HG03378 (cell line): ENCODE measurements at regions not wholly inside any gene's neighbourhood (a gene's known extent, or its start where the extent isn't known, plus 50 kb on each side); places are given as distances from the start of the nearest gene placed in this dataset.
"Not testable (repeated sequence)": the region's sequence is repeated elsewhere in the genome, so short reads cannot be mapped to it uniquely, and the experiment has no call there.

Experiments used
- ATAC-seq: cut with Tn5 transposase; IDR thresholded peaks from one replicate; pipeline ENCODE4 v1.9.1; 2021; ENCODE audit warnings: mild to moderate bottlenecking, moderate library complexity; ENCODE audit not compliant: unreplicated experiment

GRCh38 chr12:128077211-128077916 is 189.6 kb upstream of the TMEM132C start:
- ATAC-seq, result no peak

- ATAC-seq, result no peak
These were observed 189.1 kb upstream of the TMEM132C start for GRCh38 chr12:128077917-128078298.

GRCh38 chr12:128078301-128078971 is 188.5 kb upstream of the TMEM132C start:
- ATAC-seq, result no peak

GRCh38 chr12:128079446-128079845 is 187.5 kb upstream of the TMEM132C start:
- no peak for ATAC-seq

GRCh38 chr12:128083132-128083729 is 183.7 kb upstream of the TMEM132C start:
- ATAC-seq, result no peak

GRCh38 chr12:128088926-128089325 is 178.0 kb upstream of the TMEM132C start:
- ATAC-seq, result no peak

- ATAC-seq, result no peak
These were observed 177.0 kb upstream of the TMEM132C start for GRCh38 chr12:128089961-128090360.

GRCh38 chr12:128091101-128091720 is 175.8 kb upstream of the TMEM132C start:
- ATAC-seq, result no peak

GRCh38 chr12:128091951-128092382 is 175.0 kb upstream of the TMEM132C start:
- ATAC-seq, result no peak

- ATAC-seq, result no peak
These were observed 168.2 kb upstream of the TMEM132C start for GRCh38 chr12:128098730-128099129.

- ATAC-seq, result no peak
These were observed 163.8 kb upstream of the TMEM132C start for GRCh38 chr12:128103152-128103551.

- ATAC-seq, result no peak
These were observed 157.7 kb upstream of the TMEM132C start for GRCh38 chr12:128109236-128109635.

GRCh38 chr12:128109636-128110035 is 157.3 kb upstream of the TMEM132C start:
- no peak for ATAC-seq

GRCh38 chr12:128111333-128111732 is 155.6 kb upstream of the TMEM132C start:
- ATAC-seq, result no peak

- no peak for ATAC-seq
These were observed 155.0 kb upstream of the TMEM132C start for GRCh38 chr12:128111951-128112350.

- ATAC-seq, result not testable (repeated sequence)
These were observed 153.7 kb upstream of the TMEM132C start for GRCh38 chr12:128113250-128113649.

GRCh38 chr12:128114485-128114884 is 152.5 kb upstream of the TMEM132C start:
- ATAC-seq, result no peak

- no peak for ATAC-seq
These were observed 150.4 kb upstream of the TMEM132C start for GRCh38 chr12:128116537-128116936.

GRCh38 chr12:128120035-128120434 is 146.9 kb upstream of the TMEM132C start:
- no peak for ATAC-seq

GRCh38 chr12:128121424-128121823 is 145.5 kb upstream of the TMEM132C start:
- no peak for ATAC-seq

- no peak for ATAC-seq
These were observed 143.9 kb upstream of the TMEM132C start for GRCh38 chr12:128123096-128123495.

- ATAC-seq, result no peak
These were observed 135.0 kb upstream of the TMEM132C start for GRCh38 chr12:128131955-128132354.
